Right lung (tissue), 2 donors: ENCODE measurements at regions not wholly inside any gene's neighbourhood (a gene's known extent, or its start where the extent isn't known, plus 50 kb on each side); places are given as distances from the start of the nearest gene placed in this dataset.
"Not testable (repeated sequence)": the region's sequence is repeated elsewhere in the genome, so short reads cannot be mapped to it uniquely, and the experiment has no call there.

Source experiments
- DNase-seq, 2 donors: peaks; one replicate each; pipeline ENCODE4 v3.0.0-alpha.2; 2013

GRCh38 chr4:159410076-159410777, 307.3 kb downstream of the RAPGEF2 start:
- no peak for DNase-seq

DNA sequence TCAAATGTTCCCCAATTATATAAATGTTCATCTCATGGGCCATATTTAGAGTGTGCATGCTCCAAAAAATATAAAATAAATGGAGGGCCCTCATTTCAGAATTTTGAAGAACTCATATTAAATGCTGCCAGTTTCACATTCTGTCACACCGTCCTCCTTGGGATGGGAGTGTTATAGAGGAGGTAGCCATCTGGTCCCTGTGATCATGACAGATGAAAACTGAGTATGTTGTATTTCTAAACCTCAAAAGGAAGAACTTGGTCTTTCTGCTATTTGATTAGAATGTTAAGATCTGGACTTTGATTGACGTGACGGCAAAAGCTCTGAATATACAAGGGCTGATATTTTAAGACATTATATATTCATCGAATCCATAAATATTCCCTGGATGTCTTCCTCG, 308.0 kb downstream of the RAPGEF2 start:
- no peak for DNase-seq

- DNase-seq = no peak
Observed at GRCh38 chr4:159413306-159413943, 310.5 kb downstream of the RAPGEF2 start.

GRCh38 chr4:159414305-159414704, 311.4 kb downstream of the RAPGEF2 start:
- no peak for DNase-seq

GRCh38 chr4:159416073-159416472, 313.2 kb downstream of the RAPGEF2 start:
- no peak for DNase-seq

GRCh38 chr4:159416996-159417395, 314.1 kb downstream of the RAPGEF2 start:
- DNase-seq = no peak

GRCh38 chr4:159420162-159421057, 317.5 kb downstream of the RAPGEF2 start:
- DNase-seq = no peak

DNA sequence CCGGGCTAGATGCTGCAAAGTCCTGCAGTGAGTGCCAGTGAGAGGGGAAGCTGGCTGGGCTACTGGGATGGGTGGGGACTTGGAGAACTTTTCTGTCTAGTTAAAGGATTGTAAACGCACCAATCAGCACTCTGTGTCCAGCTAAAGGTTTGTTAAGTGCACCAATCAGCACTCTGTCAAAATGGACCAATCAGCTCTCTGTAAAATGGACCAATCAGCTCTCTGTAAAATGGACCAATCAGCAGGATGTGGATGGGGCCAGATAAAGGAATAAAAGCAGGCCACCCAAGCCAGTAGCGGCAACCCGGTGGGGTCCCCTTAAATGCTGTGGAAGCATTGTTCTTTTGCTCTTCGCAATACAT, 318.2 kb downstream of the RAPGEF2 start:
- DNase-seq = not testable (repeated sequence)

- no peak for DNase-seq
Observed at GRCh38 chr4:159422019-159422418, 319.1 kb downstream of the RAPGEF2 start.

DNA sequence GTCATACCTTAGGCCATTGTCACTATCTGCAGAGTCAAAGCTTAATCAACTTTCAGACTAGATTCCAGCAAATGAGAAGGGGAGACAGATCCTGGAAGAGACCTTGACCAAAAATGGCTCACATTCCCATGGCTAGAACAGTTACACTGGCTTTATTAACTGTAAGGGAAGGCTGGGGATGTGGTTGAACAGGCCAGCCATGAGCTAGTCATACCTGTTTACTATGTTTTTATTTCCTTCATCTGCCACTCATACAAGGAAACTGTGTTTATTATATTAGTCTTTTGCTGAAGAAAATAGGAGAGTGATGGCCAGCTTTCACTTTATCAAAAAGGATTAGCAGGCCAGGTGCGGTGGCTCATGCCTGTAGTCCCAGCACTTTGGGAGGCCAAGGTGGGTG, 319.7 kb downstream of the RAPGEF2 start:
- DNase-seq = no peak

- no peak for DNase-seq
Observed at GRCh38 chr4:159425737-159426305, 322.9 kb downstream of the RAPGEF2 start.

DNA sequence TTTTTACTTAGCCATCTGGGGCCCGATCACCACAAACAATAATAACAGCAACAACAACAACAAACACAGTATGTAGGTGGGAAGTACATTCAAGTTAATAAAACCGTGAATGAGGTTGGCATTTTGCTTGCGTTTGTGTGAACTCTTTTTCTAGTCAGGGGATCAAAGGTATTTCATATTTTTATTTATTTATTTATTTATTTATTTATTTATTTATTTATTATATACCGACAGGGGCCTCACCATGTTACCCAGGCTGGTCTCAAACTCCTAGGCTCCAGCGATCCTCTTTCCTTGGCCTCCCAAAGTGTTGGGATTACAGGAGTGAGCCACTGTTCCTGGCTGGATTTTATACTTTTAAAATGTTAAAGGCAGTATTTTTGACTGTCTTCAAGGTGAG, 325.4 kb downstream of the RAPGEF2 start:
- no peak for DNase-seq

DNA sequence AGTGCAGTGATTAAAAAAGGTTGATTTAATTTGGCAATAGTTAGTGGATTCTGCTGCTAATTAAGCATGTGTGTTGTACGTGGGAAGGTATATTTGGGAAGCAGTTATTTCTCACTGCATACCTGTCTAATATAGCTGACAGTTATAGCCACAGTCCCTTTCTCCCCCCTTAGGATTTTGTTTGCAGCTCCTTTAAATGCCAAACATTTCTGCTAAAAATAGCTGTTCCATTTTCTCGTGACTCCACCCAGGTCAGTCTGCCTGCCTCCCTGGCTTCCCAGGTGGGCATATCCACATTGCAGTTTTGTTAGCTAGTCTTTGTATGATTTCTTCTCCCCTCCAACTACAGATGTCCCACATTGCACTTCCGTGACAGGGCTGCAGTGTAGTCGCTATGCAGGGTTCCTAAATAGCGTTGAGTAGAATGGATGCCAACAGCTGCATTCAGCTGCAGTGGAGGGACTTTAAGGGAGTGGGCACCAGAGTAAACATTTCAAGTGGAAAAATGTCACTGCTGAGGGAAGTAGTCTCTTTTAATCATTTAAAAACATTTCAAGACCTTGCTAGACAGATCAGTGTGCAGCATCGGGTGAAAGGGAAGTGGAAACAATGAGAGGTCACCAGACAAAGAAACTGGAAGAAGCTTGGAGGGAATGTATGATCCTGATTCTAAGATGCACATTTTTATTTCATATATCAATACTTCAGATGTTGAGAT, 326.3 kb downstream of the RAPGEF2 start:
- peak; percentile 8 to 9 for DNase-seq

DNA sequence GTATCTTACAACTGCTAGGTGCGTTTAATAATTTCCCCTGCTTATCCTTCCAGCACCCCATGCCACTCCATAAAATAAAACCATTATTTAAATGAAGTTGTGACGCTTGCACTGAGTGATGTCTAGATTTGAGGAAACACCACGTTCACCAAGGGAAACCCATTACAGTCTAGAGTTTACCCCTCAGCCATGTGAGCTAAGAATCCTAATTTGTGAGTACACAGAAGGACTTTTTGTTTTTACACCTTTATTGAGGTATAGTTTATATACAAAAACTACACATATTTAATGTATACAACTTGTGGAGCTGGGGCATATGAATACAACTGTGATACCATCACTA, 326.8 kb downstream of the RAPGEF2 start:
- no peak for DNase-seq

DNA sequence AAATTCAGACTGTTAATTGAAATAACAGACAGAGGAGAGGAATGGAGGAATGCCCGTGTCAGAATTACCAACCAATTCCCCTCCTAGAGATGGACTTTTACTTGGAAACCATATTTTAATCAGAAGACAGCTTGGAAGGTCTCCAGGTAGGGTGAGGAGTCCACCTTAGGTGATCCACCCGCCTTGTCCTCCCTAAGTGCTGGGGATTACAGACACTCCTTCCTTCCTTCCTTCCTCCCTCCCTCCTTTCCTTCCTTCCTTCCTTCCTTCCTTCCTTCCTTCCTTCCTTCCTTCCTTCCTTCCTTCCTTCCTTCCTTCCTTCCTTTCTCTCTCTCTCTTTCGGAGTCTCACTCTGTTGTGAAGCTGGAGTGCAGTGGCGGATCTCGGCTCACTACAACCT, 328.0 kb downstream of the RAPGEF2 start:
- no peak for DNase-seq

DNA sequence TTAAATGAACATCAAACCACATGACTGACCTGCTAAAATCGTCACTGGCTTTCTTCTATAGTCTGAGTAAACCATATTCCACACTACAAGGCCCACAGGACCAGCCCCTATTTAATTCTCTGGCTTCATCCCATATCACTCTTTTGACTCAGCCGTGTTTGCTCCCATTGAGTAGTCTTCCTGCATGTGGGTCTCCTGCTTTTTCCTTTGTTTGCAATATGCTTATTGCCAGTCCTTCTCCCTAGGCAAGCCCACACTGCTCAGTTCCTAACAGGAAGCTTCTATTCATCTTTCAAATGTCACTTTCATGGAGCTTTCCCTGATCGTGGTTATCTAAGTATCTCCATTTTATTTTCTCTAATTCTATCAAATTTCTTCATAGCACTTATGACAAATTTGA, 329.6 kb downstream of the RAPGEF2 start:
- no peak for DNase-seq

DNA sequence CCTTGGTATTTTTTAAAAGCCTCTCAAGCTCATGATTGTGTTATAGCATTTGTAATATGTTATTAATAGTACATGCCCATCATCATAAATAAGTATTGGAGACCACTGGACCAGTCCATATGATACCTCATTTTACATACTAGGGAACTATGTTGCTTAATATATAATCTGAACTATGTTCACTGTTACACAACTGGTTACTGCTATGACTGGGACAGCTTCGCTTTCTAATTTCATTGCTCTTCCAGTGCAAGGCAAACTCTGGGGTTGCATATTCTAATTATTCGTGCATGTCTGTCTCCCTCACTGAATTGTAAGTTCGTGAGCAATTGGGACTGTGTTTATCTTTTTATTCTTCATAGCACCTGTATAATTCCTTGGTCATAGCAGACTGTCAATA, 330.5 kb downstream of the RAPGEF2 start:
- DNase-seq = no peak

GRCh38 chr4:159434114-159434870, 331.4 kb downstream of the RAPGEF2 start:
- DNase-seq = no peak

- no peak for DNase-seq
Observed at GRCh38 chr4:159434871-159435241, 332.0 kb downstream of the RAPGEF2 start.

GRCh38 chr4:159435561-159436023, 332.7 kb downstream of the RAPGEF2 start:
- DNase-seq = no peak

GRCh38 chr4:159443975-159444374, 341.1 kb downstream of the RAPGEF2 start:
- DNase-seq = no peak
